DOHH2 (cell line): ENCODE measurements at regions not wholly inside any gene's neighbourhood (a gene's known extent, or its start where the extent isn't known, plus 50 kb on each side); places are given as distances from the start of the nearest gene placed in this dataset.

Experiments used
- H3F3A ChIP-seq: fragments of 200-600 bp; sonication (generic), shearing (Covaris generic); 2 replicates; pipeline ENCODE4 v1.6.0; 2016; ENCODE audit warnings: antibody characterized with exemption, mild to moderate bottlenecking; ENCODE audit not compliant: control insufficient read depth, insufficient read depth
- H3K27ac ChIP-seq: fragments of 200-600 bp; sonication (generic); 2 replicates; pipeline ENCODE4 v1.5.1; 2014; ENCODE audit warnings: low read depth, mild to moderate bottlenecking, low read length, moderate library complexity
- H3K27me3 ChIP-seq: fragments of 200-600 bp; sonication (generic); 2 replicates; pipeline ENCODE4 v1.6.1; 2014; ENCODE audit warnings: mild to moderate bottlenecking, low read length, mixed read lengths; ENCODE audit not compliant: control insufficient read depth
- H3K36me3 ChIP-seq: fragments of 200-600 bp; sonication (generic); 2 replicates; pipeline ENCODE4 v1.6.1; 2014; ENCODE audit warnings: mild to moderate bottlenecking, low read length, moderate library complexity, mixed read lengths; ENCODE audit not compliant: control insufficient read depth
- H3K4me1 ChIP-seq: fragments of 200-600 bp; sonication (generic); 2 replicates; pipeline ENCODE4 v1.6.1; 2014; ENCODE audit warnings: mild to moderate bottlenecking, low read length, mixed read lengths; ENCODE audit not compliant: control insufficient read depth
- H3K4me2 ChIP-seq: fragments of 200-600 bp; sonication (generic); 2 replicates; pipeline ENCODE4 v1.6.0; 2014; ENCODE audit warnings: mild to moderate bottlenecking, low read length, moderate library complexity
- H3K4me3 ChIP-seq: fragments of 200-600 bp; sonication (generic); 2 replicates; pipeline ENCODE4 v1.5.1; 2014; ENCODE audit warnings: mild to moderate bottlenecking, low read length, mixed read lengths
- H3K79me2 ChIP-seq: fragments of 200-600 bp; sonication (generic); 2 replicates; pipeline ENCODE4 v1.6.1; 2014; ENCODE audit warnings: mild to moderate bottlenecking, low read length, mixed read lengths; ENCODE audit not compliant: control insufficient read depth
- H3K9me2 ChIP-seq: fragments of 200-600 bp; sonication (generic); replicated peaks from 2 replicates; pipeline ENCODE4 v1.6.1; 2014; ENCODE audit warnings: mild to moderate bottlenecking, low read length, mixed read lengths; ENCODE audit not compliant: control insufficient read depth
- H3K9me3 ChIP-seq: fragments of 200-600 bp; sonication (generic); 2 replicates; pipeline ENCODE4 v1.6.1; 2014; ENCODE audit warnings: antibody characterized with exemption, low read length, mixed read lengths; ENCODE audit not compliant: control insufficient read depth, insufficient read depth
- H4K20me1 ChIP-seq: fragments of 200-600 bp; sonication (generic); 2 replicates; pipeline ENCODE4 v1.6.0; 2014; ENCODE audit warnings: low read depth, mild to moderate bottlenecking, antibody characterized with exemption, low read length, moderate library complexity; ENCODE audit not compliant: control insufficient read depth, insufficient read depth
- CTCF ChIP-seq: fragments of 200-600 bp; sonication (generic); IDR thresholded peaks from one replicate; pipeline ENCODE4 v1.5.1; 2014; ENCODE audit warnings: antibody characterized with exemption, mild to moderate bottlenecking, low read depth, low read length; ENCODE audit not compliant: poor library complexity, severe bottlenecking
- EZH2phosphoT487 ChIP-seq: fragments of 200-600 bp; sonication (generic); IDR thresholded peaks from 2 replicates; pipeline ENCODE4 v1.6.1; 2017; ENCODE audit warnings: borderline replicate concordance, mild to moderate bottlenecking, antibody characterized with exemption, low read length, moderate library complexity, mixed read lengths

GRCh38 chr2:71800106-71800809 is 346.9 kb downstream of the DYSF start:
- no peaks in the 10 kb centered on the region for H3K4me1 ChIP-seq
- H3K4me2 ChIP-seq, result no peak overlapping the region
- H3K27ac ChIP-seq, result no peak overlapping the region
- H3K27me3 ChIP-seq, result no peaks in the 10 kb centered on the region
- no peaks in the 10 kb centered on the region for H3K9me2 ChIP-seq
- H3K9me3 ChIP-seq, result no peaks in the 10 kb centered on the region
- H3F3A ChIP-seq, result no peaks in the 10 kb centered on the region
- H3K79me2 ChIP-seq, result no peaks in the 10 kb centered on the region
- H3K4me3 ChIP-seq, result no peak overlapping the region
- H3K36me3 ChIP-seq, result no peaks in the 10 kb centered on the region
- TF ChIP-seq CTCF, result no peak
- TF ChIP-seq EZH2phosphoT487, result no peak
- H4K20me1 ChIP-seq, result no peaks in the 10 kb centered on the region

- no peaks in the 10 kb centered on the region for H3K4me1 ChIP-seq
- H3K4me2 ChIP-seq, result no peak overlapping the region
- no peaks in the 10 kb centered on the region for H3K9me2 ChIP-seq
Observed at GRCh38 chr2:71799013-71799575, 345.7 kb downstream of the DYSF start.

GRCh38 chr2:71798266-71799012 is 345.1 kb downstream of the DYSF start:
- no peaks in the 10 kb centered on the region for H3K9me3 ChIP-seq

More at GRCh38 chr2:71799013-71799575, 345.7 kb downstream of the DYSF start:
- Histone ChIP-seq H3K4me3 (no peak overlapping the region), H3K9me3 (no peaks in the 10 kb centered on the region), H3F3A (no peaks in the 10 kb centered on the region), H3K79me2 (no peaks in the 10 kb centered on the region), H3K27me3 (no peaks in the 10 kb centered on the region), H3K36me3 (no peaks in the 10 kb centered on the region), H4K20me1 (no peaks in the 10 kb centered on the region), H3K27ac (no peak overlapping the region)
- TF ChIP-seq CTCF, result no peak
- TF ChIP-seq EZH2phosphoT487, result no peak

More at GRCh38 chr2:71798266-71799012, 345.1 kb downstream of the DYSF start:
- Histone ChIP-seq H3K27me3 (no peaks in the 10 kb centered on the region), H3K4me2 (no peak overlapping the region), H4K20me1 (no peaks in the 10 kb centered on the region), H3K79me2 (no peaks in the 10 kb centered on the region), H3K27ac (no peak overlapping the region), H3K4me1 (no peaks in the 10 kb centered on the region), H3K4me3 (no peak overlapping the region), H3K9me2 (no peaks in the 10 kb centered on the region), H3K36me3 (no peaks in the 10 kb centered on the region), H3F3A (no peaks in the 10 kb centered on the region)
- TF ChIP-seq EZH2phosphoT487 (no peak), CTCF (peak; percentile 72)
